RPMI8226 (cell line): ENCODE measurements at regions not wholly inside any gene's neighbourhood (a gene's known extent, or its start where the extent isn't known, plus 50 kb on each side); places are given as distances from the start of the nearest gene placed in this dataset.
"Not testable (repeated sequence)": the region's sequence is repeated elsewhere in the genome, so short reads cannot be mapped to it uniquely, and the experiment has no call there.

Experiments
- DNase-seq: peaks from one replicate; pipeline ENCODE4 v3.0.0-alpha.2; 2015

DNA sequence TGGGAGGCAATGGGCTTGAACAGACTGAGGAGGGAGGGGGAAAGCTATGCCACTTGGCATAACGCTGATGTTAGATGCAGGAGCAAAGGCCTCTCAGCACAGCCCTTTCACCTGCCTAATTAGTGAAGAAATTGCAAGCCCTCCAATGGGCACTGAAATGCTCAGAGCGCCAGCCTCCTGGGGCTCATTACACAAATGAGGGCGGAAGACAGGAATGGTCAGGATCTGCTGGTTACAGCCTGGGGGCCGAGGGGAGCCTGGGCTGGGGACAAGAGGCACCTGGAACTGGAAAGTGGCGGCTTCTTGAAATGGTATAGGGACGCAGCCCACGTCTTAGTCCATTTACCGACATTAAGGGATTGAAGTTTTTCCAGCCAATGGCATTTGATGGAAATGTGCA, 50.2 kb upstream of the PLET1 start:
- no peak for DNase-seq

DNA sequence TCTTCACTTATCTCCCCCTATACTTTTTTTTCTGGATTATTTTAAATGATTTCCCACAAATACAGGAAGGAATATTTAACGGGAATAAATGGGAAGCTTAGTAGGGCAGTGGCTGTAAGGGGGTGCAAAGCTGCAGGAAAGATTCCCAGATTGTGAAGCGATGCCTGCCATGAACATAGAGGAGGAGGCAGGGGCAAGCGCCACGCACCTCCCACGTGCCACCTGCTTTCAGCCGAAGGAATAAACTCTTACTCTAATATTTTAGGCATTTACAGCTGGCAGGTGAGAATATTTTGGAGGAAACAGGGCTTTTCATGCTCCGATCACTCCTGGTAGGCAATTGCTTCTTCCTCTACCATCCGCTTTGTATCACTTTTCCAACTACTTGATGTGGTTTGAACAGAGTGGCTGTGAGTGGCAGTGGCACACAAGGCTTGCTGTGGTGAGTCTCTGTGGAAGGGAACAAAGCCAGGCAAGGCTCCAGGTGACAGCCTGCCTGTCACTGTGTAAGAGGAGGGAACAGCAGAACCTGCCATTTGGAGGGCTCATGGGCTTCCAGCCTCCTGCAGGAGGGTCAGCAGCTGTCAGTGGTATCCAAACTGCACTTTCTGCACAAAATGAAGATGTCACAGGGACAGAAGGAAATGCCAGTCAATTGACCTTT, 54.5 kb upstream of the PLET1 start:
- no peak for DNase-seq

DNA sequence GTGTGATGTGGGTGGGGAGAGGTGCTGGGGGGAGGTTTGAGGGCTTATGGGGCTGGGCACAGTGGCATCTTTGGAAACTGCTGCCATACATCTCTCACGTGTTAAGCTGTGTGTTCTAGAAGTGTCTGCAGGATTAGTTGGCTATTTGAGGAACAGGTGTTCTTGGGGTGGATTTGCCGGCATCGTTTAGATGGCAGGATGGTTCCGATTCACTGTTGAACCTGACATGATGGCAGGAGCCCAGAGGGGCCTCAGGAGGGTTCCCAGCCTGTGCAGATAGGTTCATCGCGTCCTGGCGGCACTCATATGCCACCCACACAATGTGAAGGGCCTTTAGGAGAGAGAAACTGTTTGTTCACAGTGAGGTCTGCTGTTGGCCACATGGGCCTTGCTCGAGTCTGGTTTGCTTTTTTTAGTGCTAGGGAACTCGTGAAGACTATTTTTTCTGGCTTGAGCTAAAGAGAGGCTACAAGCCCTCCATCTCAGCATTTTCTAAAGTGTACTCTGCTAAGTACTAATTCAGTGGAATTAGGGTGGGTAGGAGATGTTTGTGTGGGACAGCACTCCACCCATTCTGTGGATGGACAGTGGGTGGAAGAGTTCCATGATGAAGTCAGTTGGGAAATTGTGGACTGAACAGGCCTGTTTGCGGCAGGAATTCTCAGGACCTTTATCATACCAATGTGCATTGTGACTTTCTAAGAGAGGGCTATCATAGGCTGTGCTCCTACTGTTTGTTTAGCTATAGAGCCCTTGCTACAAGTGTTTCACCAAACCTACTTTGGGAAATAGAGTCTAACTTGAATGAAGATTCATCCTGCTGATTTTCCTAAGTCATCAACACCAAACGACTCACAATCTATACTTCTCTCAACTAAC, 55.4 kb upstream of the PLET1 start:
- no peak for DNase-seq

DNA sequence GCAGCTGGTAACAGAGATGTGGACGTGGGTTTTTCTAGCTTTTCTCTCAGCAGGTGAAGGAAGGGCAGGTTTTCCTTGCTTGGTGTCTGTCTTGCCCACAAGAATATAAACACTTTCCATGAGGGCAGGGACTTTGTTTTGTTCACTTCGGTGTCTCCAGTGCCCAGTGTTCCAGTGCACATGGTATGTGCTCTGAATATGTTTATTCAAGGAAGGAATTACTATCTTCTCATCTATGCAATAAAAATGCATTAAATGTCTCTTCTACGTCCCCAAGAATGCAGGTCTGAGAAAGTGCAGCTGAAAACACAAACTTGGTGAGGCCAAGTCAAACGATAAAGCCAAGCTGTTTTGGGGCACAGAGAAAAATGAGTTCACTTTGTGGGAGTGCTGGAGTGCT, 56.3 kb upstream of the PLET1 start:
- DNase-seq, result no peak

DNA sequence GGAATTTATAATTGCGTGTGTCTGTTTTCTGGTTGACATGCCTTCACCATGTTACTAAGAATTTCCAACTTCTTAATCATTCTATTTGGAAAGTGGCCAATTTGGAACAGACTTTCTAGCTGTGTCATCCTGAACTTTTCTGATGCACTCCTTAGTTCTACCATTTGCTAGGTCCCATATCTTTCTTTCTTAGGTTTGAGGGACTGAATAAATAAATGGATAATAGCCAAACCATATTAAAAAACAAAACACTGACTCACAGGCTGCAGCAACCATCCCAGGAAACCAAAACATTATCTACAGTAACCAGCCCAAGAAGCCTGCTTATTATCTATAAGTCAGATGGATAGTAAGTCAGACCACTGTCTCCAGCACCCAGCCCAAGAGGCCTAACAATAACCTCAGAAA, 57.5 kb upstream of the PLET1 start:
- DNase-seq, result no peak

DNA sequence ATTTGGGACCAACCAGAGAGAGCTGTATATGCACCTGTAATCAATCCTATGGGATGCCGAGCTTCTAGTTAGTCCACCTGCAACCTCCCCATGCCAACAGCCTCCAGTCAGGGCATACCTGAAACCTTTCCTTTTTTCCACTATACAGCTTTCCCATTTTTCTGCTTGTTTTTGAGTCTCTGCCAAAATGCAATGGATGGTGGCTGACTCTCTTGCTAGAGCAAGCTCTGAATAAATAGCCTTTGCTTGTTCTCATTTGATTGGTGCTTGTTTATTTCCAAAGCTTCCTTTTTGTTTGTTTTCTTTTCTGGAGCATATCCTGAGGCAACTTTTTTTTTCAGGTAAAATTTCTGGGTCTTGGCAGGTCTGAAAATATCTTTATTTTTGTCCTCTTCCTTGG, 58.0 kb upstream of the PLET1 start:
- no peak for DNase-seq

DNA sequence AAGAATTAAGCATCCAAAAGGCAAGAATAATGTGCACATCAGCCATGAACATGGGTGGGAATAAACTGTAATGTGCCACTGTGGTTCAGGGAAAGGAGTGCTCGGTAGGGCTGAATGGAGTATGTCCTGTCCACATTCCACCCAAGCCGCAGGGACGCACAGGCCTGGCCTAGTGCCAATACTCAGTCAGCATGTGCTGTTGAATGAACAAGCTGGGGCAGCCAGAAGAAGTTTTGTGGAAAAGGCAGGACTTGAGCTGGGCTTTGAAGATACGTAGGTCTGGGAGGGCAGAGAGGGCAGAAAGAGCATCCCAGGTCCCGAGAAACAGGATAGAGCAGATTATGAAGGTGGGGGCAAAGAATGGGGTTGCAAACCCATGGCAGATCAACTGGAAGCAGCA, 60.0 kb upstream of the PLET1 start:
- peak; percentile 56 for DNase-seq

DNA sequence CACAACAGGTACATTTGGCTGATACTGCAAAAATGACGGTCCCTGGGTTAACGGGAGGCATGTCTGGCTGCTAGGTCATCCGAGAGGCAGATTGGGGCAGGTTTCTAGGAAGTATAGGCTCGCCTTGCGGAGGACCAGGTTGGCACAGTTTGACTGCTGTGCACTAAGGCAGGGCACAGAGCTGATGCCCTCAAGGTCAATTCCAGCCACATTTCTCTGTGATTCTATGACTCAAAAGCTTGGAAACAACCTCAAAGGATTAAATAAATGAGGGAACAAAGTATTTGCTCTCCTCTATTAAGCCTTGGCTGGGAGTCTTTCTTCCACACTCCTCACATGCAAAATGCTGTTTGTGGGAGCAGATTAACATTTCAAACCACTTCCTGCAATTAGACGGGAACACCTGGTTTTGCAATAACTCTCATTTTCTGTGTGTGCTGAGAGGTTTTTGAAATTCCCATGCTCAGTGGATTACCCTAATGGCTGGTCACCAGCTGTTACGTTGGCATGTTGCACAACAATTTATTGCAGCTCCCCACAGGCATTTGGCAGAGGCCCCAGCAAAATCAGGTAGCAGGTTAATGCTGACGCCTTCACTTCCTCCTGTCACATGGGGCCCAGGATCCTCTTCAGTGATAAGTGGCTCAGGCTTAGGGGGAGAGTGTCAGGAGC, 61.0 kb upstream of the PLET1 start:
- DNase-seq, result peak; percentile 97

DNA sequence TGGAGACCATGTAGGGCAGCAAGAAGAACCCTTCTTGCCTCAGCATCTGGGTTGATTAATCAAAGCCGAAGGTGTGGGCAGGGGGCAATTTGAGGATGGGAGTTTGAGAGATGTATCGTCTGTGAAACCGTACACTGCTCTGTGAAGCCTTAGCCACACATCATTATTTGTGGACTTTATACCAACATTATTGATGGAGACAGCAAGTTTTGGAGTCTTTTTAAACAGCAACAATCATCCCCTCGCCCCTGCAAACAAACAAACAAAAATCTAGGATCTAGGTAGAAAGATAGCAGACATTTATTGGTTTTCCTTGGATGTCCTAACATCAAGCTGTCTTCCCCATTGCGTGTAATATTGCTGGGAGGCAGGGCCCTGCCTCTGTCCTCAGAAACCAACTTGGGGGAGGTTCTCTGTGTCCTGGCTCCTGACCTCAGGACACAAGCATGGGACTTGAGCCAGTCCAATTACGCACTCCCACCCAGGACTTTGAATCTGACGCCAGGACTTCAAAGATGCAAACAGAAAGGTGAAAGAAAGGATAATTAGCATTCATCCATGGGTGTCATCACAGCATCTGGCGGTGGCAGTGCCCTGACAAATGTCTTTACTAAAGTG, 61.6 kb upstream of the PLET1 start:
- DNase-seq, result no peak

DNA sequence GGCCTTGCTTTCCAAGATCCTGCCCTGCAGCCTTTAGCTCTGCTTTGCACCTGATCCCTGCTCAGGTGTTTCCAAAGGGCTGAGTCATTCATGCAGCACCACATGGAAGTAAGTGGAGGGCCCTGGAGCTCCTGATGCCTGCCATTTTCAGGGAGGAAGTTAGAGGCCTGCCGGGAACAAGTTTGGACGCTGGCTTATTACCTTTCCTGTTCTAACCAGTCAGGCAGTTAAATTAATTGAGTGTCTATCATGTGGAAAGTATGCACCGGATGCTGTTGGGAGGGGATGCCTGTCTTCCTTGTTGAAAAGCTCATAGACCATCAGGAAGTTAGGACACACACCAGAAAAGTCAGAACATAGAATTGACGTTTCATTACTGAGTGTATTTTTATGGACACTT, 73.7 kb upstream of the PLET1 start:
- DNase-seq, result no peak

DNA sequence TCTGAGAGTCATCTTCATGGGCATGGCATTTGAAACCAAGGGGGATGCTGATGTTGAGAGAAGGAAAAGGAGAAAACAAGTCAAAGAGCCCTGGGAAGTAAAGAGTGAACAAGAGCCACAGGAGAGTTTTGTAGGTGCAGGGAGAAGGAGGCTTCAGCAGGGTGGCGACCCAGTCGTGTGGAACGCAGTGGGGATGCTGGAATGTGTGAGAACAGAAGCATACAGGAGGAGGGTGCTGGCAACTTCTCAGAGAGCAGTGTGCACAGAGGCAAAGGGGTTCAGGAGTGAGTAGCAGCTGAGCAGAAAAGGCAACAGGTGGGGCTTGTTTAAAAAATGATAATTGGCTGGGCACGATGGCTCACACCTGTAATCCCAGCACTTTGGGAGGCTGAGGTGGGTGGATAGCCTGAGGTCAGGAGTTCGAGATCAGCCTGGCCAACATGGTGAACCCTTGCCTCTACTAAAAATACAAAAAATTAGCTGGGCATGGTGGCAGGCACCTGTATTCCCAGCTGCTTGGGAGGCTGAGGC, 75.8 kb upstream of the PLET1 start:
- DNase-seq, result no peak

DNA sequence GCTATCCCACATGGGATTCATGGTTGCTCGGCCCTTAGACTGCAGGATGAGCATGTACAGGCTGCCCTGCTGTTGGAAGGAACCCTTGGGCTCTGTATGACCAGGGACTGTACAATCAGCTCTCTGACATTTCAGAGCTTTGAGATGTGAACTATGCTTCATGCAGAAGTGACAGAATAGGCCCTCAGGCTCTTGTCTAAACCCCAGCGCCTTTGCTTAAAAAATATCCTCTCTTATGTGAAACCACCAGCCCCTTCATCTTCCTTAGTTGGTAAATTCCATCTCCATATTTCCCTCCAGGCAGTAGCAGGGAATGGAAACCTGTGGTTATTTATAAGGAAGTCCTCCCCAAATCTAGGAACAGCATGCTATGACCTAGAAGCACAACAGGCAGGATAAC, 78.9 kb upstream of the PLET1 start:
- no peak for DNase-seq

DNA sequence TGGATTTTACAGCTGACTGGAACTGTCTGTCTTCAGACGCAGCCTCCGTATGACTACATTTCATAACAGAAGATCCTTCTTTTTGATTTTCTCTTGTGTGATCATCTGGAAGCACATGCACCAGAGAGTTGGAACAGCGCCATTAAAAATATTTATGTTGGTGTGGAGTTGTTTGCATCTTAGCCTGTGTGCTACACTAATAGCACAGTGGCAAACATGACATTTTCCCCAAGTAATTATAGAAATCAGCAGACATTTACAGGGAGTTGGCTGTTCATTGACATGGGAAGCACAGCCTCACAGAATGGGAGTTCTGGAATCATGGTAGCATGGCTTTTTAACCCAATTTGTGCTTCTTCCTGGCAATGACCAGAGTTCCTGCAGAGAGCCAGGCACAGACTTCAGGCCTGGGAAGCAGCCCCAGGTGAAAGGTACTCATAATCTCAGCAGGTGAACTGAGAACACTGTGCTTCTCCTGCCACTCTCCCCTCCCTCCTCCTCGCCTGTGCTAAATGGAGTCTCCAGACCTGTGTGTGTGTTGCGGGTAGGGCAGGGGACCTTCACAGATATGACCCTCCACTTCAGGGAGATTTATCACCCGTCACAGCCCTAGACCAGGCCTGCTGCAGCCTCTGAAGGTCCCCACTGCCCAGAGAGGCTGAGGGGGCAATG, 82.8 kb upstream of the PLET1 start:
- no peak for DNase-seq

DNA sequence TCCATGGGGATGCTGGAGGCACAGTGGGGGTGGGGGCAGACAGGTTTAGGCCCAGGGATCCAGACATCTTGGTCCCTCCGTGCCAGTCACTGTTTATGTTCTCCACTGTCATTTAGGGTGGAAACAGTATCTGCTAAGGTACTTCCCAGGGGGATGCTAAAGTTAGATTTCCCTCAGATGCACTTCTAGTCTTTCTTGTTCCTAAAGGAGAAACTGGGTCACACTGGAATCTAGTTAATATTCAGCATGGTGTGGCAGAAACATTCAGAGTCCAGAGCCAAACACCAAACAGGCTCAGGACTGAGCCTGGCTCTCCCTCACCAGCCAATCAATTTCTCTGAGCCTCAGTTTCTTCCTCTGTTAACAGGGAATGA, 83.4 kb upstream of the PLET1 start:
- no peak for DNase-seq

DNA sequence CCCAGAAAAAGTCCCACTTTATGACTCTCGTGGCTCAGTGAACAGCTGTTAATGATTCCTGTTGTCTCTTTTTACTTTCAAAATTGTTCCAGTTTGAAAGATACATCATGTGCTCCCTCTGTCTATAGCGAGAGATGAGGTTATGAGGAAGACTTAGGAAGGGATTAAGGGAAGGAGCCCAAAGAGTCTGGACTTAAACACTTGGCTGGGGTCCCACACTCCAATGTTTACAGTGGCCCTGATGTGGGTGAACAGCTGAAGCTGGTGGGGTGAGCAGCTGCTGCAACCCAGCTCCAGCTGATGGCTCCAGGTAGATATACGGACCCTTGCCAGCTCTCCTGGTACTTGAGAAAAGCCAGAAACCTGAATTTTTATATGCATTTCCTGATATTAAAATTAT, 84.5 kb upstream of the PLET1 start:
- no peak for DNase-seq

DNA sequence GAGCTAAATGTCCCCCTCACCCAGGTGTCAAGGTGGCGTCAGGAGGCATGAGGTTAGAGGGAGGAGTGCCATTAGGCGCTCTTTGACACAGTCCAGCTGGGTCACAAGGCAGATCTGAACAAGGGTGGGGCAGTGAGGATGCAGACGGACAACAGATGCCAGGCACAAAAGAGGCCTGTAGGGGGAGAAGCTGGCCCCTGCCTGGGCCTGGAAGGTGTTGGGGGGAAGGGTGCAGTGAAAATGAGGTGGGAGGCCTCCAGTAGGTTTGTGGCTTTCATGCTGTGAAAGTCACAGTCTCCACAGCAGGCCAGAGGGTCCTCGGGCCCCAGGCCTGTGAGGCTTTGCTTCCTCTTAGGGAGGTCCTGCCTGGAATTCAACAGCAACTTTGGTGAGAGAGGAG, 85.0 kb upstream of the PLET1 start:
- DNase-seq, result no peak

DNA sequence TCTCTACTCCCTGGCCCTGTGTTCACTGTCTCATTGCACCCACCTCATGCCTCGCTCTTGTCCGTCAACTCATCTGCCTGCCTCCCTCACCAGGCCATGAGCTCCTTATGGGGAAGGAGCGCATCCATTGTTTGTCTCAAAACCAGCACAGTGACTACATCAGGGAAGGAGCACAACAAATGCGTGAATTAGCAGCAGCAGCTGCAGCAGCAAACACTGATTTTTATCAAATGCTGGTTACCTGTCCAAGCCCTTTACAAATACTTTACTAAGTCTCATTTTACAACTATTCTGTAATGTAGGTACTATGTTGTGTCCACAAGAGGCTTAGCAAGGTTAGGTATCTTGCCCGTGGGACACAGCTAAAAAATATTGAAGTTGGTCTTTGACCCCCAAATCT, 85.9 kb upstream of the PLET1 start:
- DNase-seq, result no peak

DNA sequence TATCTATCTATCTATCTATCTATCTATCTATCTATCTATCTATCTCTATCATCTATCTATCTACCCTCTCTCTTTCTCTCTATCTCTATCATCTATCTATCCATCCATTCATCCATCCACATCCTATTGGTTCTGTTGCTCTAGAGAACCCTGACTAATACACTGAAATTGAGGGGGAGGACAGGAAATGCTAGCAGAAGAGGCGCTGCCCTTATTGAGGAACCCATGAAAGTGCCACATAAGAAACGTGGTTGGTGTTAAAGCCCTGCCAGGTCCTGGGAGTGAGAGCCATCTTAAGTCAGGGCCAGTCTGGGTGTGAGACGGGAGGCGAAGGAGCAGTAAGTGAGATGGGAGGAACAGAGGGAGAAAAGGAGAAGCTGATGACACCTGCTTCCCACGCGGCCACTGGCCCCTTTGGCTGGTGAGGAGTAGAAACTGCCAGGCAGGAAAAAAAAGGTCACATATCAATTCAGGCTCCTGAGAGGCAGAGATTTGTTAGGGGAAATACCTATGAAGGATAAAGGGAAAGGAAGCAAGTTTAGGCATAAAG, 87.9 kb upstream of the PLET1 start:
- no peak for DNase-seq

DNA sequence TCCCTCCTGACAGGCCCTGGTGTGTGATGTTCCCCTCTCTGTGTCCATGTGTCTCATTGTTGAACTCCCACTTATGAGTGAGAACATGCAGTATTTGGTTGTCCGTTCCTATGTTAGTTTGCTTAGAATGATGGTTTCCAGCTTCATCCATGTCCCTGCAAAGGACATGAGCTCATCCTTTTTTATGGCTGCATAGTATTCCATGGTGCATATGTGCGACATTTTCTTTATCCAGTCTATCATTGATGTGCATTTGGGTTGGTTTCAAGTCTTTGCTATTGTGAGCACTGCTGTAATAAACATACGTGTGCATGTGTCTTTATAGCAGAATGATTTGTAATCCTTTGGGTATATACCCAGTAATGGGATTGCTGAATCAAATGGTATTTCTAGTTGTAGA, 90.8 kb upstream of the PLET1 start:
- DNase-seq, result not testable (repeated sequence)

DNA sequence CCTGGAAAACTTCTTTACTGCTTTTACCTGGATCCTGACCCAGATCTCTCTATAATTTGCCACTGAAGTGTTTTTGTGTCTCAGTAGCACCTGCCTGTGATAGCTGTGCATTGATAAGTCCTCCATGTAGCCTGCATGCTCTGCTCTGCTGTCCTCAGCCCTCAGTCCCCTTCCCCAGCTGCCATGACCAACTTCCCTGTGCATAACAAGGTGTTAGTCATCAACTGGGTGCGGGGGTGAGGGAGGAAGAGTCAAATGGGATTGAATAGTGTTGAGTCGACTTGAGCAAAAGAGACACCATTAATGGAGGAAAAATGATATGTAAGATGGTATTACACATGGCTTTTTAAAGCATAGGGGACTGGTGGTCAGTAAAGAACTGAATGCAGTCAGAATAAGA, 92.2 kb upstream of the PLET1 start:
- no peak for DNase-seq

DNA sequence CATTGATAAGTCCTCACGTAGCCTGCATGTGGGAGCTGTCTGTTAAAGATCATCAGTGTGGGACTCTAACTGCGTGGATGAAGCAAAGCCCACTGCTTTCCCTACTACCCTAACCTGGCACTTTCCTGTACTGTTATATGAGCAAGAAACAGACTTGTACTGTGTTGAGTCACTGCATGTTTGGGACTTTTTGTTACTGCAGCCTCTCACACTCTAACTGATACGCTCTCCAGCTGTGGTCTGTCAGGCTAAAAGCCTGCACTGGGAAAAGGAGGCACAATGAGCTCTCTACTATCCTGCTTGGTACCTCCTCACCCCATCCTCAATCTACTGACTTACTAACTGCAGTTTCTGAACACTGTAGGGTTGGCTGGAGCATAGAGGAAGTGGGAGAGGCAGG, 93.7 kb upstream of the PLET1 start:
- no peak for DNase-seq

DNA sequence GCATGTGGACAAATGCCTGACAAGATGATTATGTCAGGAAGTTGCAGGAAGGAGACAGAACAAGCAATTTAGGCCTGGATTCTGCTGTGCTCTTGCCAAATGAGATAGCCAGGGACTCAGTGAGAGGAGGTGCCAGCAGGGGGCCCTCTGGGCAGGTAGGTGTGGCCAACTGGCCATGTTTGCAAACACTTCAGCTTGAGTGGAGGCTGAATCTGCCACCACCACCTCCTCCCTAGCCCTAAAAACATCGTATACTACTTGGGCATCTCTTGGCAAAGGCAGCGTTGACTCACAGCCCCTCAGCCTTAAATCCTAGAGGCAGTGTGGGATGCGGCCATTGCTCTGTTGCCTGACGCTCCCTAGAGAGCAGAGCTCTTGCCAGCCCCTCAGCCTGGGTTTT, 95.1 kb upstream of the PLET1 start:
- DNase-seq, result peak; percentile 50

DNA sequence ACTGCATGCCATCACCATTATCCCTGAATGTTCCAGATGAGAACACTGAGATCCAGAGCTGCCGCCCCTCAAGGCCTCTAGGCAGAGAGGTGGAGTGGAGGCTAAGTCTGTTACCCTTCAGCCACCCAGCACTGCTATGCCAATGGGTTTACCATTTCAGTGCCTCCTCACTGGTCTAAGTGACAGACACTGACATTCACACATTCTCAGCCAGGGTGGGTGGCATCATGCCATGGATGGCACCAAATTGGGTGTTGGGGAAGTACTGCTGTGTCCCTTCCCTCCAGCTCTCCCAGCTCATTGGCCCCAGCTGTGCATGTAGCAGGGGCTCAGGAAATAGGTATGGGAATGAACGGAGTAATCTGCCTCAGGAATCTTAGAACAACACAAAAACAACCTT, 96.8 kb upstream of the PLET1 start:
- DNase-seq, result no peak
